ENCODE measurements at regions not wholly inside any gene's neighbourhood (a gene's known extent, or its start where the extent isn't known, plus 50 kb on each side); places are given as distances from the start of the nearest gene placed in this dataset.

GRCh38 chr6:139588734-139589593 lies 214.5 kb upstream of the CITED2 start:
- TF ChIP-seq CTCF (IDR thresholded peaks at IDR 0.05) (no peak), ZFX (IDR thresholded peaks at IDR 0.05; ENCODE audit: borderline replicate concordance) (no peak)
- peak overlapping the region; percentile 99 for H3K27ac ChIP-seq

- H3K27ac ChIP-seq = peak overlapping the region; percentile 99
- TF ChIP-seq ZFX (IDR thresholded peaks at IDR 0.05; ENCODE audit: borderline replicate concordance) = no peak
These were observed 213.7 kb upstream of the CITED2 start for GRCh38 chr6:139588076-139588639.

GRCh38 chr6:139587469-139587868 lies 213.0 kb upstream of the CITED2 start:
- TF ChIP-seq ZFX (IDR thresholded peaks at IDR 0.05; ENCODE audit: borderline replicate concordance) (no peak), CTCF (IDR thresholded peaks at IDR 0.05) (no peak)
- H3K27ac ChIP-seq = peak overlapping the region; percentile 99

GRCh38 chr6:139586273-139586672 lies 211.8 kb upstream of the CITED2 start:
- TF ChIP-seq CTCF (IDR thresholded peaks at IDR 0.05) (no peak), ZFX (IDR thresholded peaks at IDR 0.05; ENCODE audit: borderline replicate concordance) (no peak)
- peak overlapping the region; percentile 99; the same call in 1 of the 2 replicates for H3K27ac ChIP-seq

- no peak overlapping the region for H3K27ac ChIP-seq
- no peak for TF ChIP-seq ZFX (IDR thresholded peaks at IDR 0.05; ENCODE audit: borderline replicate concordance)
- no peak for TF ChIP-seq CTCF (IDR thresholded peaks at IDR 0.05)
These were observed 210.2 kb upstream of the CITED2 start for GRCh38 chr6:139584599-139584998.

GRCh38 chr6:139583420-139583819 lies 209.0 kb upstream of the CITED2 start:
- no peak for TF ChIP-seq ZFX (IDR thresholded peaks at IDR 0.05; ENCODE audit: borderline replicate concordance)
- no peak for TF ChIP-seq CTCF (IDR thresholded peaks at IDR 0.05)
- H3K27ac ChIP-seq = no peak overlapping the region

- H3K27ac ChIP-seq = no peak overlapping the region
- no peak for TF ChIP-seq ZFX (IDR thresholded peaks at IDR 0.05; ENCODE audit: borderline replicate concordance)
- TF ChIP-seq CTCF (IDR thresholded peaks at IDR 0.05) = no peak
These were observed 208.5 kb upstream of the CITED2 start for GRCh38 chr6:139582956-139583355.
